22Rv1 (cell line): ENCODE measurements at regions not wholly inside any gene's neighbourhood (a gene's known extent, or its start where the extent isn't known, plus 50 kb on each side); places are given as distances from the start of the nearest gene placed in this dataset.
"Not testable (repeated sequence)": the region's sequence is repeated elsewhere in the genome, so short reads cannot be mapped to it uniquely, and the experiment has no call there.

Source experiments
- H3K27ac ChIP-seq: fragments of 450-650 bp; 2 replicates; pipeline ENCODE4 v1.5.1; 2017
- ZFX ChIP-seq: fragments of 450-650 bp; IDR thresholded peaks from 2 replicates; pipeline ENCODE4 v1.6.1; 2017; ENCODE audit warnings: antibody characterized with exemption, borderline replicate concordance
- TF ChIP-seq, protein P1 (sequence below): fragments of 450-650 bp; IDR thresholded peaks from 2 replicates; pipeline ENCODE4 v1.5.1; 2017; ENCODE audit warnings: mild to moderate bottlenecking

DNA sequence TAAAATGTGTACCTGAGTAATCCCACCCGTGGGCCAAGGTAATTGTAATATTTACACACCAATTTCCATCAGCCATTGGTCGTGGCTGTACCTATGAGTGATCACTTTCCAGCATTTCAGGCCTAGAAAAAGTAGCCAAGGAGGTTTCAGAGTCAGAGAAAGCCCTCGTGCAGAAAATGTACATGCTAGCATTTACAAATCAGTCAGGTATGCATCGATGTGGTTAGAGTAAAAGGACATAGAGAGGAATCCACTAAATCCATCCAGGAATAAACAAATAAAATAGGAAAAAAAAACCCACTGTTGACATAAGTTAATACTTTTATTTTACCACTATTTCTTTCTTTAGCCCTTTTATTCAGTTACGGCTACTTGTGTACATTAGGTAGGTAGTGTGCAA lies 256.8 kb downstream of the TRIML1 start:
- H3K27ac ChIP-seq: no peak overlapping the region
- TF ChIP-seq, protein P1, sequence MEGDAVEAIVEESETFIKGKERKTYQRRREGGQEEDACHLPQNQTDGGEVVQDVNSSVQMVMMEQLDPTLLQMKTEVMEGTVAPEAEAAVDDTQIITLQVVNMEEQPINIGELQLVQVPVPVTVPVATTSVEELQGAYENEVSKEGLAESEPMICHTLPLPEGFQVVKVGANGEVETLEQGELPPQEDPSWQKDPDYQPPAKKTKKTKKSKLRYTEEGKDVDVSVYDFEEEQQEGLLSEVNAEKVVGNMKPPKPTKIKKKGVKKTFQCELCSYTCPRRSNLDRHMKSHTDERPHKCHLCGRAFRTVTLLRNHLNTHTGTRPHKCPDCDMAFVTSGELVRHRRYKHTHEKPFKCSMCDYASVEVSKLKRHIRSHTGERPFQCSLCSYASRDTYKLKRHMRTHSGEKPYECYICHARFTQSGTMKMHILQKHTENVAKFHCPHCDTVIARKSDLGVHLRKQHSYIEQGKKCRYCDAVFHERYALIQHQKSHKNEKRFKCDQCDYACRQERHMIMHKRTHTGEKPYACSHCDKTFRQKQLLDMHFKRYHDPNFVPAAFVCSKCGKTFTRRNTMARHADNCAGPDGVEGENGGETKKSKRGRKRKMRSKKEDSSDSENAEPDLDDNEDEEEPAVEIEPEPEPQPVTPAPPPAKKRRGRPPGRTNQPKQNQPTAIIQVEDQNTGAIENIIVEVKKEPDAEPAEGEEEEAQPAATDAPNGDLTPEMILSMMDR: no peak
- no peak for TF ChIP-seq ZFX

GRCh38 chr4:188399834-188400233 lies 260.6 kb downstream of the TRIML1 start:
- H3K27ac ChIP-seq: no peak overlapping the region
- no peak for TF ChIP-seq ZFX
- TF ChIP-seq, protein P1: no peak

- TF ChIP-seq, protein P1: no peak
- TF ChIP-seq ZFX: no peak
- H3K27ac ChIP-seq: no peak overlapping the region
Observed at GRCh38 chr4:188400451-188400850, 261.2 kb downstream of the TRIML1 start.

GRCh38 chr4:188403272-188403671 lies 264.0 kb downstream of the TRIML1 start:
- no peak for TF ChIP-seq ZFX
- TF ChIP-seq, protein P1: peak; percentile 36
- H3K27ac ChIP-seq: no peak overlapping the region

GRCh38 chr4:188405071-188405835 lies 266.0 kb downstream of the TRIML1 start:
- H3K27ac ChIP-seq: not testable (repeated sequence)

- no peak overlapping the region for H3K27ac ChIP-seq
- TF ChIP-seq, protein P1: no peak
- no peak for TF ChIP-seq ZFX
Observed at GRCh38 chr4:188408244-188409030, 269.2 kb downstream of the TRIML1 start.

GRCh38 chr4:188409851-188410250 lies 270.6 kb downstream of the TRIML1 start:
- no peak for TF ChIP-seq ZFX
- TF ChIP-seq, protein P1: no peak
- no peak overlapping the region for H3K27ac ChIP-seq
